WERI-Rb-1 (cell line): ENCODE measurements at regions not wholly inside any gene's neighbourhood (a gene's known extent, or its start where the extent isn't known, plus 50 kb on each side); places are given as distances from the start of the nearest gene placed in this dataset.

Experiments
- DNase-seq: peaks from one replicate; pipeline ENCODE4 v3.0.0-alpha.2; 2020
- H3K27ac ChIP-seq: fragments of 250-450 bp; sonication (Bioruptor Pico); 2 replicates; pipeline ENCODE4 v1.5.1; 2020; ENCODE audit warnings: mild to moderate bottlenecking, moderate library complexity
- H3K27me3 ChIP-seq: fragments of 250-450 bp; sonication (Bioruptor Pico); 2 replicates; pipeline ENCODE4 v1.5.1; 2021; ENCODE audit warnings: mild to moderate bottlenecking, low read depth, moderate library complexity; ENCODE audit not compliant: insufficient read depth, severe bottlenecking
- H3K36me3 ChIP-seq: fragments of 250-450 bp; sonication (Bioruptor Pico); 2 replicates; pipeline ENCODE4 v1.5.1; 2020; ENCODE audit warnings: mild to moderate bottlenecking, moderate library complexity
- H3K4me3 ChIP-seq: 2 replicates; pipeline ENCODE4 v1.5.1; 2011; ENCODE audit warnings: low read depth, mild to moderate bottlenecking, control low read depth, low read length
- H3K9me3 ChIP-seq: fragments of 250-450 bp; sonication (Bioruptor Pico); 2 replicates; pipeline ENCODE4 v1.5.1; 2021; ENCODE audit warnings: mild to moderate bottlenecking, moderate library complexity; ENCODE audit not compliant: severe bottlenecking
- CTCF ChIP-seq: IDR thresholded peaks from 2 replicates; pipeline ENCODE4 v1.5.1; 2011; ENCODE audit warnings: low read depth, mild to moderate bottlenecking, control low read depth, inconsistent platforms, low read length

- no peaks in the 10 kb centered on the region for H3K27me3 ChIP-seq
- no peak for TF ChIP-seq CTCF
Measured at GRCh38 chr10:121404611-121405010, 193.6 kb downstream of the FGFR2 start.

GRCh38 chr10:121405096-121405495 lies 193.1 kb downstream of the FGFR2 start:
- no peaks in the 10 kb centered on the region for H3K9me3 ChIP-seq
- no peak for TF ChIP-seq CTCF
- no peak overlapping the region for H3K27ac ChIP-seq
- H3K27me3 ChIP-seq: no peaks in the 10 kb centered on the region
- no peak for DNase-seq
- H3K36me3 ChIP-seq: no peaks in the 10 kb centered on the region
- H3K4me3 ChIP-seq: no peak overlapping the region

More at GRCh38 chr10:121404611-121405010, 193.6 kb downstream of the FGFR2 start:
- no peaks in the 10 kb centered on the region for H3K36me3 ChIP-seq
- no peak for DNase-seq
- H3K27ac ChIP-seq: no peak overlapping the region
- no peak overlapping the region for H3K4me3 ChIP-seq
- H3K9me3 ChIP-seq: no peaks in the 10 kb centered on the region

- H3K27ac ChIP-seq: no peak overlapping the region
- DNase-seq: no peak
- no peaks in the 10 kb centered on the region for H3K36me3 ChIP-seq
- no peak overlapping the region for H3K4me3 ChIP-seq
- H3K9me3 ChIP-seq: no peaks in the 10 kb centered on the region
- TF ChIP-seq CTCF: no peak
- H3K27me3 ChIP-seq: no peaks in the 10 kb centered on the region
Measured at GRCh38 chr10:121405549-121405948, 192.7 kb downstream of the FGFR2 start.

GRCh38 chr10:121405953-121406352 lies 192.3 kb downstream of the FGFR2 start:
- Histone ChIP-seq H3K9me3 (no peaks in the 10 kb centered on the region), H3K27ac (no peak overlapping the region), H3K27me3 (no peaks in the 10 kb centered on the region), H3K36me3 (no peaks in the 10 kb centered on the region), H3K4me3 (no peak overlapping the region)
- TF ChIP-seq CTCF: no peak
- DNase-seq: no peak

GRCh38 chr10:121406823-121407545 lies 191.3 kb downstream of the FGFR2 start:
- Histone ChIP-seq H3K36me3 (no peaks in the 10 kb centered on the region), H3K27ac (no peak overlapping the region), H3K4me3 (no peak overlapping the region), H3K27me3 (no peaks in the 10 kb centered on the region), H3K9me3 (no peaks in the 10 kb centered on the region)
- TF ChIP-seq CTCF: no peak
- no peak for DNase-seq

- H3K4me3 ChIP-seq: no peak overlapping the region
- no peaks in the 10 kb centered on the region for H3K27me3 ChIP-seq
- TF ChIP-seq CTCF: no peak
- no peaks in the 10 kb centered on the region for H3K36me3 ChIP-seq
- no peak overlapping the region for H3K27ac ChIP-seq
- H3K9me3 ChIP-seq: no peaks in the 10 kb centered on the region
- no peak for DNase-seq
Measured at GRCh38 chr10:121409466-121410104, 188.7 kb downstream of the FGFR2 start.
